ENCODE measurements at regions not wholly inside any gene's neighbourhood (a gene's known extent, or its start where the extent isn't known, plus 50 kb on each side); places are given as distances from the start of the nearest gene placed in this dataset.

GRCh38 chr17:77306790-77307478 lies 166.2 kb downstream of the SEC14L1 start (continued):
- TF ChIP-seq ZBTB33 (CRISPR knock-in tag; IDR thresholded peaks at IDR 0.05), result peak; percentile 75
- TF ChIP-seq ZNF512B (CRISPR knock-in tag; IDR thresholded peaks at IDR 0.05; ENCODE audit: borderline replicate concordance), result peak; percentile 85; the same call in 1 of the 2 replicates
- TF ChIP-seq CCAR2 (optimal IDR thresholded peaks at IDR 0.05; ENCODE audit: low read depth, low read length), result no peak
- peak; percentile 92; the same call in 1 of the 2 replicates for TF ChIP-seq ZNF761 (CRISPR knock-in tag; conservative IDR thresholded peaks at IDR 0.05)
- TF ChIP-seq ZNF615 (CRISPR knock-in tag; IDR thresholded peaks at IDR 0.05; ENCODE audit: borderline replicate concordance), result no peak
- TF ChIP-seq ZFP36L2 (CRISPR knock-in tag; IDR thresholded peaks at IDR 0.05), result no peak
- 0 out of 2 replicates have a peak, but pooled peaks have one; percentile 53 for TF ChIP-seq ZNF598 (CRISPR knock-in tag; IDR thresholded peaks at IDR 0.05; ENCODE audit: borderline replicate concordance)
- TF ChIP-seq ETV5 (CRISPR knock-in tag; IDR thresholded peaks at IDR 0.05; ENCODE audit: borderline replicate concordance), result peak; percentile 66; the same call in 1 of the 2 replicates
- TF ChIP-seq, protein P1, sequence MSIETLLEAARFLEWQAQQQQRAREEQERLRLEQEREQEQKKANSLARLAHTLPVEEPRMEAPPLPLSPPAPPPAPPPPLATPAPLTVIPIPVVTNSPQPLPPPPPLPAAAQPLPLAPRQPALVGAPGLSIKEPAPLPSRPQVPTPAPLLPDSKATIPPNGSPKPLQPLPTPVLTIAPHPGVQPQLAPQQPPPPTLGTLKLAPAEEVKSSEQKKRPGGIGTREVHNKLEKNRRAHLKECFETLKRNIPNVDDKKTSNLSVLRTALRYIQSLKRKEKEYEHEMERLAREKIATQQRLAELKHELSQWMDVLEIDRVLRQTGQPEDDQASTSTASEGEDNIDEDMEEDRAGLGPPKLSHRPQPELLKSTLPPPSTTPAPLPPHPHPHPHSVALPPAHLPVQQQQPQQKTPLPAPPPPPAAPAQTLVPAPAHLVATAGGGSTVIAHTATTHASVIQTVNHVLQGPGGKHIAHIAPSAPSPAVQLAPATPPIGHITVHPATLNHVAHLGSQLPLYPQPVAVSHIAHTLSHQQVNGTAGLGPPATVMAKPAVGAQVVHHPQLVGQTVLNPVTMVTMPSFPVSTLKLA (IDR thresholded peaks at IDR 0.05), result no peak
- peak; percentile 78 for TF ChIP-seq KMT2A (CRISPR knock-in tag; IDR thresholded peaks at IDR 0.05)
- TF ChIP-seq ZNF124 (CRISPR knock-in tag; IDR thresholded peaks at IDR 0.05), result peak; percentile 88
- TF ChIP-seq, protein P2, sequence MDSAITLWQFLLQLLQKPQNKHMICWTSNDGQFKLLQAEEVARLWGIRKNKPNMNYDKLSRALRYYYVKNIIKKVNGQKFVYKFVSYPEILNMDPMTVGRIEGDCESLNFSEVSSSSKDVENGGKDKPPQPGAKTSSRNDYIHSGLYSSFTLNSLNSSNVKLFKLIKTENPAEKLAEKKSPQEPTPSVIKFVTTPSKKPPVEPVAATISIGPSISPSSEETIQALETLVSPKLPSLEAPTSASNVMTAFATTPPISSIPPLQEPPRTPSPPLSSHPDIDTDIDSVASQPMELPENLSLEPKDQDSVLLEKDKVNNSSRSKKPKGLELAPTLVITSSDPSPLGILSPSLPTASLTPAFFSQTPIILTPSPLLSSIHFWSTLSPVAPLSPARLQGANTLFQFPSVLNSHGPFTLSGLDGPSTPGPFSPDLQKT (CRISPR knock-in tag; IDR thresholded peaks at IDR 0.05; ENCODE audit: borderline replicate concordance), result no peak
- TF ChIP-seq ZNF572 (CRISPR knock-in tag; IDR thresholded peaks at IDR 0.05), result 0 out of 2 replicates have a peak, but pooled peaks have one; percentile 89
- TF ChIP-seq ZNF451 (CRISPR knock-in tag; IDR thresholded peaks at IDR 0.05), result no peak
- TF ChIP-seq SNRNP70 (IDR thresholded peaks at IDR 0.05; ENCODE audit: low read depth, low read length), result no peak
- TF ChIP-seq SMARCE1 (IDR thresholded peaks at IDR 0.05; ENCODE audit: borderline replicate concordance), result no peak
- peak; percentile 85 for TF ChIP-seq MED13 (CRISPR knock-in tag; IDR thresholded peaks at IDR 0.05)
- TF ChIP-seq ZFP41 (CRISPR knock-in tag; IDR thresholded peaks at IDR 0.05; ENCODE audit: borderline replicate concordance), result no peak
- TF ChIP-seq ZNF543 (CRISPR knock-in tag; IDR thresholded peaks at IDR 0.05), result peak; percentile 66; the same call in 1 of the 2 replicates
- TF ChIP-seq, protein P3, sequence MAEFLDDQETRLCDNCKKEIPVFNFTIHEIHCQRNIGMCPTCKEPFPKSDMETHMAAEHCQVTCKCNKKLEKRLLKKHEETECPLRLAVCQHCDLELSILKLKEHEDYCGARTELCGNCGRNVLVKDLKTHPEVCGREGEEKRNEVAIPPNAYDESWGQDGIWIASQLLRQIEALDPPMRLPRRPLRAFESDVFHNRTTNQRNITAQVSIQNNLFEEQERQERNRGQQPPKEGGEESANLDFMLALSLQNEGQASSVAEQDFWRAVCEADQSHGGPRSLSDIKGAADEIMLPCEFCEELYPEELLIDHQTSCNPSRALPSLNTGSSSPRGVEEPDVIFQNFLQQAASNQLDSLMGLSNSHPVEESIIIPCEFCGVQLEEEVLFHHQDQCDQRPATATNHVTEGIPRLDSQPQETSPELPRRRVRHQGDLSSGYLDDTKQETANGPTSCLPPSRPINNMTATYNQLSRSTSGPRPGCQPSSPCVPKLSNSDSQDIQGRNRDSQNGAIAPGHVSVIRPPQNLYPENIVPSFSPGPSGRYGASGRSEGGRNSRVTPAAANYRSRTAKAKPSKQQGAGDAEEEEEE (CRISPR knock-in tag; IDR thresholded peaks at IDR 0.05; ENCODE audit: borderline replicate concordance), result no peak

Measured in HepG2 (cell line).